ENCODE measurements at regions not wholly inside any gene's neighbourhood (a gene's known extent, or its start where the extent isn't known, plus 50 kb on each side); places are given as distances from the start of the nearest gene placed in this dataset.

- Mint-ChIP-seq H3K9me3 (no peaks in the 10 kb centered on the region), H3K27ac (no peak overlapping the region), H3K27me3 (ENCODE audit: insufficient read depth, low read depth) (peaks cover 5% of the 10 kb centered on the region), H3K4me1 (no peaks in the 10 kb centered on the region), H3K36me3 (no peaks in the 10 kb centered on the region), H3K4me3 (no peak overlapping the region)
- Histone ChIP-seq H2AFZ (replicated peaks) (no peak overlapping the region), H4K20me1 (ENCODE audit: low read depth) (no peaks in the 10 kb centered on the region), H3K4me1 (no peaks in the 10 kb centered on the region), H3K9me3 (ENCODE audit: low read depth) (no peaks in the 10 kb centered on the region), H3K27ac (no peak overlapping the region), H3K9ac (no peak overlapping the region), H3K4me3 (no peak overlapping the region), H3F3A (ENCODE audit: low read depth) (no peaks in the 10 kb centered on the region), H3K79me2 (ENCODE audit: low read depth) (no peaks in the 10 kb centered on the region), H3K4me2 (no peak overlapping the region), H3K27me3 (no peaks in the 10 kb centered on the region), H3K36me3 (no peaks in the 10 kb centered on the region)
- no peak for DNase-seq (ENCODE audit: low spot score)
- no peak for TF ChIP-seq EZH2 (IDR thresholded peaks at IDR 0.05)
- TF ChIP-seq CTCF (IDR thresholded peaks at IDR 0.05), result no peak
- no peak for TF ChIP-seq EZH2phosphoT487 (IDR thresholded peaks at IDR 0.05)
Measured at GRCh38 chr3:43159876-43160255, 54.0 kb upstream of the POMGNT2 start.

GRCh38 chr3:43159131-43159875 is 53.4 kb upstream of the POMGNT2 start:
- H3K4me1 Mint-ChIP-seq, result no peaks in the 10 kb centered on the region
- Histone ChIP-seq H3K27ac (no peak overlapping the region), H3K4me3 (no peak overlapping the region), H3K4me1 (no peaks in the 10 kb centered on the region), H3K36me3 (no peaks in the 10 kb centered on the region), H3K27me3 (no peaks in the 10 kb centered on the region), H3K9ac (no peak overlapping the region), H2AFZ (replicated peaks) (no peak overlapping the region), H3K4me2 (no peak overlapping the region), H3K9me3 (ENCODE audit: low read depth) (no peaks in the 10 kb centered on the region), H3F3A (ENCODE audit: low read depth) (no peaks in the 10 kb centered on the region), H4K20me1 (ENCODE audit: low read depth) (no peaks in the 10 kb centered on the region), H3K79me2 (ENCODE audit: low read depth) (no peaks in the 10 kb centered on the region)
- TF ChIP-seq EZH2 (IDR thresholded peaks at IDR 0.05) (no peak), EZH2phosphoT487 (IDR thresholded peaks at IDR 0.05) (no peak), CTCF (IDR thresholded peaks at IDR 0.05) (no peak)
- no peak overlapping the region for H3K4me3 Mint-ChIP-seq
- no peak for DNase-seq (ENCODE audit: low spot score)
- H3K9me3 Mint-ChIP-seq, result no peaks in the 10 kb centered on the region
- H3K36me3 Mint-ChIP-seq, result no peaks in the 10 kb centered on the region
- no peak overlapping the region for H3K27ac Mint-ChIP-seq
- H3K27me3 Mint-ChIP-seq (ENCODE audit: insufficient read depth, low read depth), result peaks cover 6% of the 10 kb centered on the region

GRCh38 chr3:43156812-43157455 is 51.1 kb upstream of the POMGNT2 start:
- TF ChIP-seq EZH2 (IDR thresholded peaks at IDR 0.05) (no peak), EZH2phosphoT487 (IDR thresholded peaks at IDR 0.05) (no peak)
- no peaks in the 10 kb centered on the region for H3K27me3 ChIP-seq
- Mint-ChIP-seq H3K4me1 (peaks cover 4% of the 10 kb centered on the region), H3K36me3 (no peaks in the 10 kb centered on the region), H3K9me3 (no peaks in the 10 kb centered on the region), H3K27me3 (ENCODE audit: insufficient read depth, low read depth) (peaks cover 9% of the 10 kb centered on the region), H3K4me3 (no peak overlapping the region), H3K27ac (no peak overlapping the region)
- H3K4me2 ChIP-seq, result no peak overlapping the region
- no peak overlapping the region for H3K9ac ChIP-seq
- H3K9me3 ChIP-seq (ENCODE audit: low read depth), result no peaks in the 10 kb centered on the region
- DNase-seq (ENCODE audit: low spot score), result no peak
- H3K4me1 ChIP-seq, result peaks cover 3% of the 10 kb centered on the region
- H3K79me2 ChIP-seq (ENCODE audit: low read depth), result no peaks in the 10 kb centered on the region
- no peaks in the 10 kb centered on the region for H3K36me3 ChIP-seq
- no peak overlapping the region for H3K27ac ChIP-seq
- no peak overlapping the region for H3K4me3 ChIP-seq
- no peaks in the 10 kb centered on the region for H3F3A ChIP-seq (ENCODE audit: low read depth)
- no peak overlapping the region for H2AFZ ChIP-seq (replicated peaks)
- no peaks in the 10 kb centered on the region for H4K20me1 ChIP-seq (ENCODE audit: low read depth)
